MCF 10A (cell line): ENCODE measurements at regions not wholly inside any gene's neighbourhood (a gene's known extent, or its start where the extent isn't known, plus 50 kb on each side); places are given as distances from the start of the nearest gene placed in this dataset.

Source experiments
- BruUV-seq: library from RNA; stranded (reverse); fragments of 400-500 nt; replicated peaks from 2 replicates; lab custom pipeline; 2021; lab: Mats Ljungman, UMichigan
- CTCF ChIA-PET: fragments of 300-600 bp; sonication (Branson Sonifier 250); formaldehyde crosslinking; extraction: SDS; loops from one replicate; lab custom pipeline; 2021; ENCODE audit warnings: antibody characterized with exemption, inconsistent platforms; lab: Yijun Ruan, JAX
- POLR2A ChIA-PET: fragments of 300-600, 350-650 bp; sonication (Branson Sonifier 250); formaldehyde crosslinking; extraction: SDS; loops from one replicate; lab custom pipeline; 2020; ENCODE audit warnings: antibody characterized with exemption, inconsistent platforms; lab: Yijun Ruan, JAX
- DNase-seq: peaks from one replicate; pipeline ENCODE4 v3.0.0-alpha.2; 2018; ENCODE audit not compliant: unreplicated experiment
- H3K27ac Mint-ChIP-seq: one replicate; pipeline ENCODE4 v1.8.0; 2022; ENCODE audit warnings: mild to moderate bottlenecking, low read depth, mixed read lengths; ENCODE audit not compliant: unreplicated experiment
- H3K27me3 Mint-ChIP-seq: one replicate; pipeline ENCODE4 v1.8.0; 2022; ENCODE audit warnings: mixed read lengths; ENCODE audit not compliant: insufficient read depth, unreplicated experiment
- H3K36me3 Mint-ChIP-seq: one replicate; pipeline ENCODE4 v1.8.0; 2022; ENCODE audit warnings: mild to moderate bottlenecking, moderate library complexity, mixed read lengths; ENCODE audit not compliant: insufficient read depth, unreplicated experiment
- H3K4me1 Mint-ChIP-seq: one replicate; pipeline ENCODE4 v1.8.0; 2022; ENCODE audit warnings: mixed read lengths; ENCODE audit not compliant: insufficient read depth, unreplicated experiment
- H3K4me3 Mint-ChIP-seq: one replicate; pipeline ENCODE4 v1.8.0; 2022; ENCODE audit warnings: mild to moderate bottlenecking, moderate library complexity, mixed read lengths; ENCODE audit not compliant: unreplicated experiment
- H3K9me3 Mint-ChIP-seq: one replicate; pipeline ENCODE4 v1.8.0; 2022; ENCODE audit warnings: mixed read lengths; ENCODE audit not compliant: unreplicated experiment
- intact Hi-C: fragments of 100-400 bp; cut with micrococcal nuclease; formaldehyde crosslinking; loops from 2 replicates; pipeline ENCODE4 v1.14.1; 2022
- TF ChIP-seq, protein P1 (sequence below): fragments of 200-600 bp; IDR thresholded peaks from one replicate; pipeline ENCODE4 v1.8.0; 2022; ENCODE audit warnings: antibody characterized with exemption, mild to moderate bottlenecking; ENCODE audit not compliant: unreplicated experiment

DNA sequence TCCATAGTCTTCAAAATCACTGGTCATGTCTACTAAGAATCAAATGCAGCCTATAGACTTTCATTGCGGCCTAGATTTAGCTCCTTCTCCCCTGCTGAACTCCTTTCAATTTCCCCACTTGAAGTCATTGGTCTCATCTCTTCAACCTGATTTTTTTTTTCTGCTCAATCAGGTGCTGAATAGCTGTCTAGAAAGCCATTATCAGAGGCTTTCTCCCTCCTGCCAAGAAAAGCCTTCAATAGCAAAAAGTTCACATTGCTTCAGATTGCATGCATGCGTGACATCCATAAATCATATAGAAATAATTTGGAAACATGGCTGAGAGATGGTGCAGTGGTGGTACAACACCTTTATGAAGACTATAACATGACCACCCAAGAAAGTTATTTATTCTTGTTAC is 316.2 kb downstream of the PLK2 start:
- ChIA-PET POLR2A (no interaction called here), CTCF (interaction anchor here (0.5 to 1.0 kb wide), 6 partner anchors 14 to 817 kb away, joined by 3 to 6 read pairs (median 3); no protein-coding TSS in a partner anchor)
- Mint-ChIP-seq H3K4me1 (no peaks in the 10 kb centered on the region), H3K9me3 (no peaks in the 10 kb centered on the region), H3K27me3 (no peaks in the 10 kb centered on the region), H3K36me3 (no peaks in the 10 kb centered on the region), H3K27ac (no peak overlapping the region), H3K4me3 (no peak overlapping the region)
- no peak for DNase-seq
- no TSS peak for BruUV-seq
- TF ChIP-seq, protein P1, sequence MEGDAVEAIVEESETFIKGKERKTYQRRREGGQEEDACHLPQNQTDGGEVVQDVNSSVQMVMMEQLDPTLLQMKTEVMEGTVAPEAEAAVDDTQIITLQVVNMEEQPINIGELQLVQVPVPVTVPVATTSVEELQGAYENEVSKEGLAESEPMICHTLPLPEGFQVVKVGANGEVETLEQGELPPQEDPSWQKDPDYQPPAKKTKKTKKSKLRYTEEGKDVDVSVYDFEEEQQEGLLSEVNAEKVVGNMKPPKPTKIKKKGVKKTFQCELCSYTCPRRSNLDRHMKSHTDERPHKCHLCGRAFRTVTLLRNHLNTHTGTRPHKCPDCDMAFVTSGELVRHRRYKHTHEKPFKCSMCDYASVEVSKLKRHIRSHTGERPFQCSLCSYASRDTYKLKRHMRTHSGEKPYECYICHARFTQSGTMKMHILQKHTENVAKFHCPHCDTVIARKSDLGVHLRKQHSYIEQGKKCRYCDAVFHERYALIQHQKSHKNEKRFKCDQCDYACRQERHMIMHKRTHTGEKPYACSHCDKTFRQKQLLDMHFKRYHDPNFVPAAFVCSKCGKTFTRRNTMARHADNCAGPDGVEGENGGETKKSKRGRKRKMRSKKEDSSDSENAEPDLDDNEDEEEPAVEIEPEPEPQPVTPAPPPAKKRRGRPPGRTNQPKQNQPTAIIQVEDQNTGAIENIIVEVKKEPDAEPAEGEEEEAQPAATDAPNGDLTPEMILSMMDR: no peak
- intact Hi-C loops: no loop called here

DNA sequence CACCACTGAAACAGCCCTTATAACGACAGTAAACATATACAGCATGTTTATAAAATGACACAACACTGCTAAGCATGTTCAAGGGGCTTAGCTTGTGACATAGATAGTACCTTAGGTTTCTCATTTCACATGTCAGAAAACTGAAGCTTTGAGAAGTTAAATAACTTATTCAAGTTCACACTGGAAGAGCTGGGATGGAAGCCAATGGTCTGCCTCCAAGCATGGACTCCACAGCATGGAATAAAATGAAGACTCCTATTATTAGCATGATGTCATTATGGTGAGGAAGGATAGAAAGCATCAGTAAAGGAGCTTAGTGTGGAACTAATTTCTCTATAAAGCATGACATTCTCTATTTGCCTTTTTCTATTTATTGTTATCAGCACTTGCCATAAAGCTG is 316.7 kb downstream of the PLK2 start:
- Mint-ChIP-seq H3K36me3 (no peaks in the 10 kb centered on the region), H3K27me3 (no peaks in the 10 kb centered on the region), H3K27ac (no peak overlapping the region), H3K4me1 (no peaks in the 10 kb centered on the region), H3K4me3 (no peak overlapping the region), H3K9me3 (no peaks in the 10 kb centered on the region)
- DNase-seq: no peak
- POLR2A ChIA-PET: no interaction called here
- TF ChIP-seq, protein P1: no peak
- CTCF ChIA-PET: interaction anchor here (0.5 to 1.0 kb wide), 4 partner anchors 14 to 817 kb away, joined by 3 read pairs; no protein-coding TSS in a partner anchor
- intact Hi-C loops: no loop called here
- BruUV-seq: no TSS peak

DNA sequence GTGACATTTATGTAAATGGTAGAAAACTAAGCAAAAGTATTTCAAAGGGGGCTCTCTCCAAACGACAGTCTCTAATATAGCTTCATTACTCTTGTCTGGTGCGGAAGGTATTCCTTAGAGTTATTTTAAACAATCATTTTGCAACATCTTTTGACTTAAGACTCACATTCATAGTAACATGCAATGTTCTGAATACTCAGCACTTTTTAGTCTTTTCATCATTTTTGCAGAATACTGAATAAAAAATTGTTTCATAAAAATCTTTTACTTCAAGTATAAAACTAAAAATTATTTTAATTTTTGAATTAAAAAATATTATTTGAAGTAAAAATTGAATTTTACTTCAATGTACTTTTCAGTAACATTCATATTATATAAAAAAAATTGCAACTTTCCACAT is 321.1 kb downstream of the PLK2 start:
- intact Hi-C loops: no loop called here
- no TSS peak for BruUV-seq
- no peak for DNase-seq
- TF ChIP-seq, protein P1: no peak
- no peak overlapping the region for H3K4me3 Mint-ChIP-seq
- ChIA-PET CTCF (interaction anchor here (0.6 kb wide), 1 partner anchor 26 kb away, joined by 3 read pairs; no protein-coding TSS in a partner anchor), POLR2A (interaction anchor here (1.1 kb wide), 1 partner anchor 121 kb away, joined by 5 read pairs; no protein-coding TSS in a partner anchor)
- no peak overlapping the region for H3K27ac Mint-ChIP-seq
- H3K9me3 Mint-ChIP-seq: no peaks in the 10 kb centered on the region
- peaks cover 2% of the 10 kb centered on the region for H3K4me1 Mint-ChIP-seq
- no peaks in the 10 kb centered on the region for H3K36me3 Mint-ChIP-seq
- H3K27me3 Mint-ChIP-seq: no peaks in the 10 kb centered on the region

DNA sequence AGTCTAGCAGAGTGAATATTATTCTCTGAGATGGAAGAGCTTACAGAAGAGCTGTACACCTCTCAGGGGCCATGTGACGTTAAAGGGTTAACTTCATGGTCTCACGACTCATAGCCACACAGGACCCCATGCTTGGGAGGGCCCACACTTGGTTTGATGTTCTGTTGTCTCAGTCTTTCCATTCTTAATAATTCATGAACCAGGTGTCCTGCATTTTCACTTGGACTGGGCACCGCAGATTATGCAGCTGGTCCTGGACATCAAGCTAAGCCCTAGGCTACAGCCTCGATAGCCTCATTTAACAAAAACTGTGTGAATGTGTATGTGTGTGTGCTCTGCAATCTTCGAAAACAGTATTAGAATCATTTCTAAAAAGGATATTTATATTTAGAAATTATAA is 323.5 kb downstream of the PLK2 start:
- TF ChIP-seq, protein P1: no peak
- no peak for DNase-seq
- no peaks in the 10 kb centered on the region for H3K27me3 Mint-ChIP-seq
- H3K4me1 Mint-ChIP-seq: peaks cover 7% of the 10 kb centered on the region
- H3K36me3 Mint-ChIP-seq: no peaks in the 10 kb centered on the region
- no peak overlapping the region for H3K4me3 Mint-ChIP-seq
- POLR2A ChIA-PET: no interaction called here
- no peak overlapping the region for H3K27ac Mint-ChIP-seq
- H3K9me3 Mint-ChIP-seq: no peaks in the 10 kb centered on the region
- BruUV-seq: no TSS peak
- CTCF ChIA-PET: no interaction called here
- intact Hi-C loops: no loop called here
